MM.1S (cell line): ENCODE measurements at regions not wholly inside any gene's neighbourhood (a gene's known extent, or its start where the extent isn't known, plus 50 kb on each side); places are given as distances from the start of the nearest gene placed in this dataset.

ENCODE experiments used
- DNase-seq: peaks from one replicate; pipeline ENCODE4 v3.0.0-alpha.2; 2015
- H2AFZ ChIP-seq: fragments of 300-600 bp; sonication (generic); 2 replicates; pipeline ENCODE4 v1.6.0; 2016; ENCODE audit warnings: antibody characterized with exemption, low read length
- H3F3A ChIP-seq: fragments of 300-600 bp; sonication (generic); 2 replicates; pipeline ENCODE4 v1.6.1; 2016; ENCODE audit warnings: mild to moderate bottlenecking, antibody characterized with exemption, low read length, moderate library complexity, mixed read lengths; ENCODE audit not compliant: insufficient read depth
- H3K27ac ChIP-seq: fragments of 300-600 bp; sonication (generic); 2 replicates; pipeline ENCODE4 v1.5.1; 2016; ENCODE audit warnings: mild to moderate bottlenecking, low read length
- H3K27me3 ChIP-seq: fragments of 300-600 bp; sonication (generic); replicated peaks from 2 replicates; pipeline ENCODE4 v1.6.0; 2016; ENCODE audit warnings: low read length; ENCODE audit not compliant: insufficient read depth
- H3K36me3 ChIP-seq: fragments of 300-600 bp; sonication (generic); replicated peaks from 2 replicates; pipeline ENCODE4 v1.6.1; 2016; ENCODE audit warnings: mild to moderate bottlenecking, low read length, mixed read lengths; ENCODE audit not compliant: insufficient read depth
- H3K4me1 ChIP-seq: fragments of 300-600 bp; sonication (generic); 2 replicates; pipeline ENCODE4 v1.6.1; 2016; ENCODE audit warnings: low read length, mixed read lengths
- H3K4me2 ChIP-seq: fragments of 300-600 bp; sonication (generic); 2 replicates; pipeline ENCODE4 v1.6.0; 2016; ENCODE audit warnings: low read depth, low read length
- H3K4me3 ChIP-seq: fragments of 300-600 bp; sonication (generic); 2 replicates; pipeline ENCODE4 v1.5.1; 2016; ENCODE audit warnings: low read length, mixed read lengths
- H3K79me2 ChIP-seq: fragments of 300-600 bp; sonication (generic); 2 replicates; pipeline ENCODE4 v1.6.1; 2016; ENCODE audit warnings: mixed run types, low read length, mixed read lengths
- H3K9ac ChIP-seq: fragments of 300-600 bp; sonication (generic); 2 replicates; pipeline ENCODE4 v1.6.1; 2016; ENCODE audit warnings: low read length, mixed read lengths
- H3K9me2 ChIP-seq: fragments of 300-600 bp; sonication (generic); replicated peaks from 2 replicates; pipeline ENCODE4 v1.6.1; 2016; ENCODE audit warnings: mild to moderate bottlenecking, low read length, mixed read lengths; ENCODE audit not compliant: insufficient read depth
- H3K9me3 ChIP-seq: fragments of 300-600 bp; sonication (generic); replicated peaks from 2 replicates; pipeline ENCODE4 v1.6.1; 2016; ENCODE audit warnings: mild to moderate bottlenecking, low read length, mixed read lengths; ENCODE audit not compliant: insufficient read depth
- H4K20me1 ChIP-seq: fragments of 300-600 bp; sonication (generic); 2 replicates; pipeline ENCODE4 v1.6.1; 2016; ENCODE audit warnings: mild to moderate bottlenecking, low read length, moderate library complexity, mixed read lengths; ENCODE audit not compliant: insufficient read depth
- CTCF ChIP-seq: fragments of 300-600 bp; sonication (generic); IDR thresholded peaks from 2 replicates; pipeline ENCODE4 v1.5.1; 2016; ENCODE audit warnings: antibody characterized with exemption, low read length, mixed read lengths
- EZH2 ChIP-seq: fragments of 300-600 bp; sonication (generic); optimal IDR thresholded peaks from 2 replicates; pipeline ENCODE3; 2017; ENCODE audit warnings: low read depth, mild to moderate bottlenecking, antibody characterized with exemption, low read length, mixed read lengths
- EZH2phosphoT487 ChIP-seq: fragments of 300-600 bp; sonication (generic); IDR thresholded peaks from 2 replicates; pipeline ENCODE4 v1.6.1; 2018; ENCODE audit warnings: antibody characterized with exemption, low read length

GRCh38 chr1:30244801-30245200 lies 478.6 kb downstream of the MATN1 start:
- Histone ChIP-seq H3K4me2 (no peak overlapping the region), H2AFZ (no peak overlapping the region), H3K9me3 (no peaks in the 10 kb centered on the region), H3F3A (no peaks in the 10 kb centered on the region), H3K79me2 (no peaks in the 10 kb centered on the region), H3K4me3 (no peak overlapping the region), H3K4me1 (no peaks in the 10 kb centered on the region), H3K9ac (no peak overlapping the region), H3K9me2 (no peaks in the 10 kb centered on the region), H3K27me3 (peaks cover 100% of the 10 kb centered on the region), H4K20me1 (no peaks in the 10 kb centered on the region), H3K27ac (no peak overlapping the region), H3K36me3 (no peaks in the 10 kb centered on the region)
- TF ChIP-seq EZH2, result no peak
- no peak for TF ChIP-seq EZH2phosphoT487
- no peak for TF ChIP-seq CTCF
- DNase-seq, result no peak

GRCh38 chr1:30242722-30243457 lies 480.5 kb downstream of the MATN1 start:
- H3F3A ChIP-seq, result no peaks in the 10 kb centered on the region
- H3K9me2 ChIP-seq, result no peaks in the 10 kb centered on the region
- no peaks in the 10 kb centered on the region for H3K9me3 ChIP-seq
- DNase-seq, result no peak
- no peaks in the 10 kb centered on the region for H3K79me2 ChIP-seq
- H3K4me3 ChIP-seq, result no peak overlapping the region
- TF ChIP-seq EZH2phosphoT487 (no peak), EZH2 (no peak), CTCF (no peak)
- H3K4me2 ChIP-seq, result no peak overlapping the region
- H4K20me1 ChIP-seq, result no peaks in the 10 kb centered on the region
- no peaks in the 10 kb centered on the region for H3K36me3 ChIP-seq
- no peak overlapping the region for H3K27ac ChIP-seq
- no peak overlapping the region for H2AFZ ChIP-seq
- peaks cover 100% of the 10 kb centered on the region for H3K27me3 ChIP-seq
- no peaks in the 10 kb centered on the region for H3K4me1 ChIP-seq
- no peak overlapping the region for H3K9ac ChIP-seq

GRCh38 chr1:30242168-30242567 lies 481.2 kb downstream of the MATN1 start:
- no peaks in the 10 kb centered on the region for H4K20me1 ChIP-seq

More at GRCh38 chr1:30242168-30242567, 481.2 kb downstream of the MATN1 start:
- Histone ChIP-seq H3K4me3 (no peak overlapping the region), H3K27me3 (peaks cover 100% of the 10 kb centered on the region), H3K4me2 (no peak overlapping the region), H2AFZ (no peak overlapping the region), H3K27ac (no peak overlapping the region), H3K79me2 (no peaks in the 10 kb centered on the region), H3K9me3 (no peaks in the 10 kb centered on the region), H3K9ac (no peak overlapping the region), H3K36me3 (no peaks in the 10 kb centered on the region), H3K9me2 (no peaks in the 10 kb centered on the region), H3F3A (no peaks in the 10 kb centered on the region), H3K4me1 (no peaks in the 10 kb centered on the region)
- no peak for DNase-seq
- TF ChIP-seq CTCF, result no peak
- TF ChIP-seq EZH2phosphoT487, result no peak
- TF ChIP-seq EZH2, result no peak
